Kidney capillary endothelial cell (primary cell): ENCODE measurements at regions not wholly inside any gene's neighbourhood (a gene's known extent, or its start where the extent isn't known, plus 50 kb on each side); places are given as distances from the start of the nearest gene placed in this dataset.
"Not testable (repeated sequence)": the region's sequence is repeated elsewhere in the genome, so short reads cannot be mapped to it uniquely, and the experiment has no call there.

ENCODE experiments used
- DNase-seq: peaks from one replicate; pipeline ENCODE4 v3.0.0-alpha.2; 2018; ENCODE audit warnings: low spot score

DNA sequence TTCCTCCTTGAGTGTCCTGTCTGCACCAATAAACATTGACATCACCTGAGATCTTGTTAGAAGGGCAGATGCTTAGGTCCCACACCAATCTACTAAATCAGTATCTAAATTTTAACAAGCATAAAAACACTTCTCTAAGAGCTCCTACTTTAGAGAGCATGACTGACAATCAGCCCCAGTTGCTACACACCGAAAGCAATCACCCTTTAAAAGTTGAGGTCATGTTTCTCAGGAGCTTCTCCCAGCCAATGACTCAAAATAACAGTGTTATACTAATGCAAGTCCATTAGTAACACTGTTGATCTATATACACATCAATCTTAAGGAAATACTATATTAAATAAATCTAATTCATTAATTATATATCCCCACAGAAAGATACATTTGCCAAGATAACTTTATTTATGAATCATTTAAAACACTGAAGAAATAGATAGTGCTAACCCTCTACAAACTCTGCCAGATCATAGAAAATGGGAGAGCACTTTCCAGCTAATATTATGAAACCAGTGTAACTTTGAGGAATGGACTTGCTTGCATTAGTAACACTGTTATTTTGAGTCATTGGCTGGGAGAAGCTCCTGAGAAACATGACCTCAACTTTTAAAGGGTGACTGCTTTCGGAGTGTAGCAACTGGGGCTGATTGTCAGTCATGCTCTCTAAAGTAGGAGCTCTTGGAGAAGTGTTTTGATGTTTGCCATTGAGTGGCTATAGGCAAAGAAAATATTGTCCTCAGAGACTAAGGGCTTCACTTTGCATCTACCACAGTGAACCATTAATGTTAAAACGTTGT lies 109.8 kb upstream of the HDX start:
- DNase-seq = no peak

DNA sequence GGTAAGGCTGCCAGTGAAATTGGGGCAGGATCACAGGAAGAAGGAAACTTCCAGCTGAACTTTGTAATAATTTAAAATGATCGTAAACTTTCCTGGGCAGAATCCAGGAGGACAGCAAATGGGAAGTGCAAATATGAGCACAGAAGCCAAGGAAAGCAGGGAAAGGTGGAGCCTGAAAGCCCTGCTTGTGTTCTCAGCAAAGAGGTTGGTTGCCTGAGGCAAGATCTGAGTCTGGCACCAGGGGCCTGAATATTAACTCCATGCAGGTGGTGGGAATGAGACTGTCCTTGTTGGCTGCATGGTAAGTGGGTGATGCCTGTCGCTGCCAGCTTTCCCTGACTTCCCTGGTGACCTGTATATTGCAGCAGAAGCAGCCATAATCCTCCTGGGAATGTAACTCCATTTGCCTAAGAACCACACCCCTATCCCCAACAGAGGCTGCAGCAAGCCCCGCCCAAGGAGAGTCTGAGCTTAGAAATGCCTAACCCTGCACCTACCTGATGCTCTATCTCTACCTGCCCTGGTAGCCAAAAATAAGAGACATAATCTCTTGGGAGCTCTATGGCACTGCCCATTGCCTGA lies 132.0 kb upstream of the HDX start:
- DNase-seq = no peak

DNA sequence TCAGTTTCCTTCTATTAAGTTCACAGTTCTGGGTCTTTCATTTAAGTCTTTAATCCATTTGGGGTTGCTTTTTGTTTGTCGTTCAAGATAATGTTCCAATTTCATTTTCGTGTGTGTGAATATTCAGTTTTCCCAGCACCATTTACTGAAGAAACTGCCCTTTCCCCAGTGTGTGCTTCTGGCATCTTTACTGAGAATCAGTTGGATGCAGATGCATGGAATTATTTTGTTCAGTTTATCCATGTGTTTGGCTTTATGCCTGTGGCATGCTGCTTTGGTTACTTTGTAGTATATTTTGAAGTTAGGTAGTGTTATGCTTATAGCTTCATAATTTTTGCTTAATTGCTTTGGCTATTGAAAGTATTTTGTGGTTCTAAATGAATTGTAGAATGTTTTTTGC lies 163.8 kb upstream of the HDX start:
- no peak for DNase-seq

GRCh38 chrX:84690228-84690627 lies 188.0 kb upstream of the HDX start:
- no peak for DNase-seq

- DNase-seq = no peak
Measured at GRCh38 chrX:84709987-84710386, 207.7 kb upstream of the HDX start.

- DNase-seq = no peak
Measured at GRCh38 chrX:84710611-84711010, 208.4 kb upstream of the HDX start.

- DNase-seq = no peak
Measured at GRCh38 chrX:84712621-84713020, 210.4 kb upstream of the HDX start.

GRCh38 chrX:84715315-84715714 lies 213.1 kb upstream of the HDX start:
- DNase-seq = no peak

DNA sequence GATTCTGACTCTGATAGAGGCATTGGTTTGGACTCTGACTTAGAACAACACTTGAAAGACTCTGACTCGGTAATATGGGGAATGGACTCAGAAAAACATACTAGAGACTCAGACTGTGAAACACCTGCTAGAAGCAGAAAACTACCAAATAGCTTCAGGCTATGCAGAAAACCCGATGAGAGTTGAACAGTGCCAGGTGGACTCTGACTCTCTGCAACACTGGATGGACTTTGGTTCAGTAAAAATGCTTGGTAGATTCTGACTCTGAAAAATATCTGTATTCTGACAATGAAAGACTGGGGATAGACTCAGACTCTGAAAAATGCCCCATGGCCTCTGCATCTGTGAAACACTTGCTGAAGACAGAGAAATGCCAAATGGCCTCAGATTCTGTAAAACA lies 215.1 kb upstream of the HDX start:
- DNase-seq = no peak

GRCh38 chrX:84721416-84721815 lies 219.2 kb upstream of the HDX start:
- DNase-seq = no peak

DNA sequence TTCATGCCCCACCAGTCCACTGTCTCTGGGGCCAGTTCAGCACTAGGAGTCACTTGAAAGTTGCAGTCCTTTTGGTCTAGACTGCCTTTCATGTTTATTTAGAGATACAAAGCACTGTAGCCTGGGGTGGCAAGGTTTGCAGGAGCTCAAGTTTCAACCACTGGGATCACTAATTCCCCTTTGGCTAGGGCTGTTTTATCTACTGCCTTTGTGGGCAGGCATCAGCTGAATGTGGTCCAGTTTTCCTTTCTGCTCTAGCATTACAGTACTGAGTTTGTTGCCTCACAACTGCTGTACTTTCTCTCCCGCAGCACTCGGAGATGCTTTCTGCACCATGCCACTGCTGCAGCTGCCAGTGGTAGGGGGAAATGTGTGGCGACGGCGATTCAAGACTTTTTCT lies 222.3 kb upstream of the HDX start:
- DNase-seq = no peak

DNA sequence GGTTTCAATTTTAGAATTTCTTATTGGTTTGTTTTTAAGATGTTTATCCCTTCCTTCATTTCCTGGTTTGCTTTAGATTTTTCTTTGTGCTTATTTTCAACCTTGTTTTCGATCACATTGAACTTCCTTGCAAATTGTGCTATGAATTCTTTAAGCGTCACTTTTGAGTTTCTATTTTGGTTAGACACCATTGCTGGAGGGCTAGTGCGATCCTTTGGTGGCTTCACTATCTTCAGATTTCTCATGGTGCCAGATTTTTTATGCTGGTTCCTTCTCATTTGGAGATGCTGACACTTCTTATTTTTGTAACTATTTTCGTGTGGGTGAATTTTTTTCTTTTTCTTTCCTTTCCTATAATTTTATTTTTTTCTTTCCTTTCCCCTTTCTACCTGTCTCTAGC lies 227.2 kb upstream of the HDX start:
- DNase-seq = no peak

DNA sequence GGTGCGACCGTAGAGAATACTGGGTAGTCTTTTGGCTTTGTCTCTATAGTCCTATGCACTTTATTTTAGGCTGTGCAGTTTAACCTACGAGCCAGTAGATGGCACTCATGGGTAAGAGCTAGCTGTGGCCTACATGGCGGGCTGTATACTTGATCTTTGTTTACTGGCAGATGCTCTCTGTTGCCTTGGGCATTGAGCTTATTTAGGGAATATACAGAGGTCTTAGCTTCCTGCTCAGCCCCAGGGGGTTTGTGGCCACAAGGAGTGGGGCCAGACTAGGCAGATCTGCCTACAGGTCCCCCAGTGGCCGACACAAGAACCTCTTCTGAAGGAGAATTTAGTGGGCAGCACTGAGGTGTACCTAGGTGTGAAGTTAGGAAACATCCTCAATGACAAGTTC lies 227.6 kb upstream of the HDX start:
- peak; percentile 21 for DNase-seq

- DNase-seq = no peak
Measured at GRCh38 chrX:84735025-84735424, 232.8 kb upstream of the HDX start.

DNA sequence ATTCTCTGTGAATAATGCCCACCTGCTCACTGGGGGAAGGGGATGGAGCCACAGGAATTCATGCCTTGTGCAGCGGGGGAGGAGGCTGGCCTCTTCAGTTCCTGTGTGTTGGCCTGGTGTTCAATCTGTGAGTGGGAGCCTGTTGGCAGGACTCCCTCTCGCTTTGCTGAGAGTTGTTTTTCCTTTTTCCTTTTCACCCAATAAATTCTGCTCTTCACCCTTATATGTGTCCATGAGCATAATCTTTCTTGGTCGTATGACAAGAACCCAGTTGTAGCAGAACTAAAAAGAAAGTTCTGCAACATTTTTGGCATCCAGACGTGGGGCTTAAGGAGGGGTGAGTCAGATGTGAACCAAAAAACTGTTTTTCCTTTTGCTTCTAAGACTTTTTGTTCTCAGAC lies 235.2 kb upstream of the HDX start:
- no peak for DNase-seq

GRCh38 chrX:84747516-84747915 lies 245.3 kb upstream of the HDX start:
- no peak for DNase-seq

DNA sequence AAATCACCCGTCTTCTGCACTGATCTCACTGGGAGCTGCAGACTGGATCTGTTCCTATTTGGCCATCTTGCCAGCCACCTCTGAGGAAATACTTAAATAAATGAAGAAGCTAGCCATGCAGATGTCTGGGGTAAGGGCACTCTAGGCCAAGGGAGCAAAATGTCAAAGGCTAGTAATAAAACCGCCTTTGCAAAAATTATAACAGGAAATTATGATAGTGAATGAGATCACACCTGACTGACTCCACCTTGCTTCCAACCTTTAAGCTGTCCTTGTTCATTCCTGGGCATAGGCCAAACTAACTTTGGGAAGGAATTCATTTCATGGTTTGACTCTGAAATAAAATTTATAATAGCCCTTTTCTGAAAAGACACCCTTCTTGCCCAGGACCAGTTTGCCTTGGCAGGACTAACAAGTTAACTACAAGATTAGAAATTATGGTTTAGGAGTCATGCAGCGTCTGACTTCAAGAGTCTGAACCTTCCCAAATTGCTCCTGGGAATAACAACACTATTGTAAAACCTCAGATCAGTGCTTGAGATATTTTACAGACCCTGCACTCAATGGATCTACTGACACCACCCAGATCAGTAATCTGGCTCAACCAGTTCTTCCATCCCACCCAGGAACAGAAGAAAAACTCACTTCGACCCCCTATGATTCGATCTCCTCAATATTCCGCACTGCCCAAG lies 246.9 kb upstream of the HDX start:
- no peak for DNase-seq

DNA sequence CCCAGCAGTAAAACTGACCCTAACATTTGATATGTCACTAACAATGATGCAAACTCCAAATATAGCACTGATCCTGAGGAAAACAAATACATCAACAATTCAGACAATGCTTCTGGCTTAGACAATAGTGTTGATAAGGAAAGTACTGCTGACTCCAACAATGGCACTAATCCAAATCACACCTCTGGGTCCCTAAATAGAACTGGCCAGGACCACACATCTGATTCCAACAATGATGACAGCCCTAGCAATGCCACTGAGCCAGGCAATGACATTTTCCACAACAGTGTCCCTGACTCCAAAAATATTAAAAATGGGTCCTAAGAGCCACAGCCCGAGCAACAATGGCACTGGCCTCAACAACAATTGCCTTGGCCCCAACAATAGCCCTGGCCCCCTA lies 243.1 kb upstream of the APOOL start:
- no peak for DNase-seq

GRCh38 chrX:84796321-84796720 lies 207.4 kb upstream of the APOOL start:
- no peak for DNase-seq

DNA sequence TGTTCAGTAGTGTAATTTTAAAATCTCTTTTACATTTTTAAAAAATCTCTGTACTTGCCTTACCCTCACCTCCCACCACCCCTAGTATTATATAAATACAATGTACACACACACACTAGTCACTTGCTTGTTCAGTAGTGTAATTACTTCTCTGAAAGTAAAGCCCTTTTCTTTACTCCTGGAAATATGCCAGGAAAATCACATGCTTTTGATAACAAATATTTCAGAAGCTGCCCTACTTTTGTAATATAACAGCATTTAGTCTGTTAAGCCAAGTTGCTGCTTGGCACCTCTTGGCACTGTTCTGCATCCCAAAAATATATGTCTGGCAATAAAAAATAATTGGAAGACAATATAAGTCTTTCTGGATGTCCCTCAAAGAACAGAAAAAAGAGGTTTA lies 172.8 kb upstream of the APOOL start:
- no peak for DNase-seq

- not testable (repeated sequence) for DNase-seq
Measured at GRCh38 chrX:84846541-84846940, 157.1 kb upstream of the APOOL start.

- not testable (repeated sequence) for DNase-seq
Measured at GRCh38 chrX:84851183-84851582, 152.5 kb upstream of the APOOL start.

- not testable (repeated sequence) for DNase-seq
Measured at GRCh38 chrX:84856791-84857190, 146.9 kb upstream of the APOOL start.
